GM18508 (cell line): ENCODE measurements at regions not wholly inside any gene's neighbourhood (a gene's known extent, or its start where the extent isn't known, plus 50 kb on each side); places are given as distances from the start of the nearest gene placed in this dataset.

Experiments
- ATAC-seq: cut with Tn5 transposase; IDR thresholded peaks from one replicate; pipeline ENCODE4 v1.9.1; 2021; ENCODE audit warnings: moderate number of reproducible peaks; ENCODE audit not compliant: insufficient read depth, unreplicated experiment

DNA sequence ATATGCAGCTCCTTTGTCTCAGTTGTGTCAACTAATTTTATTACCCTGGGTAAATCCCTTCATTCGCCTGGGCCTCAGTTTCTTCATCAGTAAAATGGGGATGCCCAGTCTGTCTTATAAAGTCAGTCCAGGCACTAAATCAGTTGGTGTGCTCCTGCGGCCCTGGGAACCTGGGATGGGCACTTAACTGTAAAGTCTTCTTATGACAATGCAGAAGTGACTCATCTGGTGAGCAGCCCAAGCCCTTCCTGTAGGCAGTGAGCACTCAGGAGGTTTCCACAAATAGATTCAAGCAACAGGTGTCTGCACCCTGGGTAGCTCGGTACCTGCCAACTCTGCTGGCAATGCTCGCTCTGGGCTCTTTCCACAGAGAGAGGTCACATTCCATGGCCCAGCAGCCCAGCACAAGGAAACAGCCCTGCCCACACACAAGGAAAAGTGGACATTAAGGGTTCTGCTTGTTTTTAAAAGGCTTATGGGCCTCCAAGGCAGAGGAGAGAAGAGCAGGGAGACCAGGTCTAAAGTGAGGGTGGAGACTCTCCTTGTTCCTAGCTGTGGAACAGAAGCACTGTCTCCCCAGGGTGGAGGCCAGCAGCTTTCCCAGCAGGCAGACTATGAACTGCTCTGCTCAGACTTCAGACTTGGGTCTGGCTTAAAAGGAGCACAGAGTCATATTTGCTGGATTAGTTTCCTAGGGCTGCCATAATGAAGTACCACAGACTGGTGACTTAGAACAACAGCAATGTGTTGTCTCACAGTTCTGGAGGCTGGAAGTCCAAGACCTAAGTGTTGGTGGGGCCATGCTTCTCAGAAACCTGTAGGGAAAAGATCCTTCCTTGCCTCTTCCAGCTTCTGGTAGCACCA is 89.7 kb upstream of the ADRA1B start:
- ATAC-seq, result peak; percentile 97

- no peak for ATAC-seq
Measured at GRCh38 chr5:159827861-159828260, 88.4 kb upstream of the ADRA1B start.

DNA sequence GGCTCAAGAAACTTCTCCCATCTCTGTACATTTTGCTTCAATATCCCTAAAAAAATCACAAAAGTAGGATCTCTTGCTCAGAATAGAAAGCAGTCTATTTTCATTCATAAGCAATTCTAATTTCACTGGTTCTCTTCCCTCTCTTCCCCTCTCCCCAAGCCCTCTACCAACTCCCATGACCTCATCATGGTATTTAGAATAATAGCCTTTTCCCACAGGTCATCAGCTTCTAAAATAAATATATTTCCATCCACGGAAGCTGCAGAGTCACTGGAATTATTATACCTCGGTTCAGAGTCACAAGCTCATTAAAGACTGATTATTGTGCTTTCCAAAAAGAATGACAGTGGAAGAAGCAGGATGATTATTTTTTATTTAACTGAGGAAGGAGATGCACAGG is 84.2 kb upstream of the ADRA1B start:
- ATAC-seq, result no peak

DNA sequence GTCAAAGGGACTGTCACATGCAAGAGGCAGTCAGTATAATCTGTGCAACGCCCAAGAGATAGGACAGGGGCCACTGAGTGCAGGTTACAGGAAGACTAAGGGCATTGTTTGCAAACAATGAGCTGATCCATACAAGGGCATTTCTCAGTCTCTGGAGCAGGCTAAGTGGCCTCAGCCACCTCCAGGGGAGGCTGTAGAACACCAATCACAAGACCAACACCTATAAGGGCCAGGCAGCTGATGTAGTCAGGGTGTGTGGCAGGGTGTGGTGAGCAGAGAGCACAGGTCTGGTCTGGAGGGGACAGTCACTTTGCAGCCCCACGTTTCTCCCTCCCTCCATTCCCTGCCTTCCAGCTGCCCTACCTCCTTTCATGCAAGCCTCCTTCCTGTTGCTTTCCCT is 83.2 kb upstream of the ADRA1B start:
- ATAC-seq, result no peak

DNA sequence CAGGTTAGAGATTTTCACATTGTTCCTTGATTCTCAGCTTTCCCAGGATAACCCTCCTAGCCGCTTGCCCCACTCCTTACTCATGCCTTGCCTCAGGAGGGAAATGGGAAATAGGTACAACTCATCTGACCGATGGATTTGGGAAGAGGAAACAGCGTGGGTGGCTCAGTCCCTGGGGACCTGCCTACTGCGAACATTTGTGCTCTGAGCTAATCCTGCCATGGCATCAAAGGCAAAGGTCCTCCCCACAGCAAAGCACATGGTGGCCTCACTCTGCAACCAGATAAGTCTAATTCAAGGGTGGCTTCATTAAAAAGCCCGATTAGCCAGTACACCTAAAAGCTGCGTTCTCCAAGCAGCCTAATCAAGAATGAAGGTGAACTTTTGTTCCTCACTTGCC is 82.4 kb upstream of the ADRA1B start:
- ATAC-seq, result no peak

DNA sequence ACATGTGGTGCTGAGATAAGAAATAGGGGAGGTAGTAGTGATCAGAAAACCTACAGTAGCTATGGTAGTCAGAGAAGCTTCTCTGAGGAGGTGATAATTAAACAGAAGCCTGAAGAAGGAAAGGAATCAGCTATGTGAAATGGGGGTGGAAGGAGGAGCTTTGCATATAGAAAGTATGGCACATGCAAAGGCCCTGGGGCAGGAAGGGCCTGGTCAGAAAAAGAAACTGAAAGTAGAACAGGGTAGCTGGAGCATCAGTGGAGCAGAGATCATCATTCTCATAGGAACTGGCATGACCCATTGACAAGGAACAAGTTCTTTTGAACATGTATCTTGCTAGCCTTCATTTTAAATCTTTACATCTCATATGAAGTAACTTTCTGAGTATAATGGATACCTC is 80.7 kb upstream of the ADRA1B start:
- no peak for ATAC-seq

DNA sequence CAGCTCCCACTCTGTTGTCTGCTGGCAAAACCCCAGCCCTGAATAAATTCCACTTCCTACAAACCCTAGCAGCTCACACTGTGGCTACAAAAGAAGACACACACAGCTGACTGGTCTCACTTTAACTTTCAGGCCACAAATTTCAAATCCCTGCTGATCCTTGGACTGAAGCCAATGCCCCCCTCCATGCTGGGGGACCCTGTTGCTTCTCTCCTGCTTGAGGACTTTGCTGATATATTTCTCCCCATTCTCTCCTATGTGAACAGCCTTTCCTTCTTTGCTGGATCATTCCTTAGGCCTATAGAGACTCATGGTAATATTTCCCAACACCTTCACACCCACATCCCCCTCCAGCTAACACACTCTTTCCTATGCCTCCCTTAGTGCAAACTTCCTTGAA is 79.6 kb upstream of the ADRA1B start:
- ATAC-seq, result no peak

DNA sequence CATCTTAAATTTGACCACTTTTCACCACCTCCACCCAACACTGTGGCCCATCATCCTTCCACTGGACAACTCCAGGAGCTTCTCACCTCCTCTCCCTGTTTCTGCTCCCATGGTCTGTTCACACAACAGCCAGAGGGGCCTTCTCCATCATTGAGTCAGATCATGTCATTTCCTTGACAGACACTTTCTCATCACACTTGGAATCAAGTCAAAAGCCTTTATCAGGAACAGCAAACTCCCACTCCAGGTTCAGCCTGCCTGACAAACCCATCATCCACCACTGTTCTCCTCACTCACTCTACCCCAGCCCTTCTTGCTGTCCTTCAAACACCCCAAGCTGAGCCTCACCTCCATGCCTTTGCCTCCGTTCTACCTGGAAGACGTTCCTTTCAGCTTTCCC is 78.4 kb upstream of the ADRA1B start:
- no peak for ATAC-seq

DNA sequence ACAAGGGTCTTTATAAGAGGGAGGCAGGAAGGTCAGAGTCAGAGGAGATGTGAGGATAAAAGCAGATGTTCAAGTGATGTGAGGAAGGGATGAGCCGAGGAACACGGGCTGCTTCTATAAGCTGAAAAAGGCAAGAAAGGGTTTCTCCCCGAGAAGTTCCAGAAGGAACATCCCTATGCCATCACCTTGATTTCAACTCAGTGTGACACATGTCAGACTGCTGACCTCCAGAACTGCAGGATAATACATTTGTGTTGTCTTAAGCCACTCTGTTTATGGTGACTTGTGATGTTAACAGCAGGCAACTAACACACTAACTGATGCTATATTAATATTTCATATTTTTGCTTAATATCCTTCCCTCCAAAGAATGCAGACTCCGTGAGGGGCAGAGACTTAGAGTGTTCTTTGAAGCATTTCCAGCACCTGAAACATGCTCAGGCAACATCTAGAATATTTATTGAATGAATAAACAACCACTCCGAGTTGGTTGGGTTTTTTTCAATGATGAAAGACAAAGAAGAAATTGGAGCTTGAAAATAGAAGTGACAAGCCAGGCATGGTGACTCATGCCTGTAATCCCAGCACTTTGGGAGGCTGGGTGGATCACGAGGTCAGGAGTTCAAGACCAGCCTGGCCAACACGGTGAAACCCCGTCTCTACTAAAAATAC is 77.6 kb upstream of the ADRA1B start:
- ATAC-seq, result no peak

- ATAC-seq, result no peak
Measured at GRCh38 chr5:159844267-159845121, 71.8 kb upstream of the ADRA1B start.

DNA sequence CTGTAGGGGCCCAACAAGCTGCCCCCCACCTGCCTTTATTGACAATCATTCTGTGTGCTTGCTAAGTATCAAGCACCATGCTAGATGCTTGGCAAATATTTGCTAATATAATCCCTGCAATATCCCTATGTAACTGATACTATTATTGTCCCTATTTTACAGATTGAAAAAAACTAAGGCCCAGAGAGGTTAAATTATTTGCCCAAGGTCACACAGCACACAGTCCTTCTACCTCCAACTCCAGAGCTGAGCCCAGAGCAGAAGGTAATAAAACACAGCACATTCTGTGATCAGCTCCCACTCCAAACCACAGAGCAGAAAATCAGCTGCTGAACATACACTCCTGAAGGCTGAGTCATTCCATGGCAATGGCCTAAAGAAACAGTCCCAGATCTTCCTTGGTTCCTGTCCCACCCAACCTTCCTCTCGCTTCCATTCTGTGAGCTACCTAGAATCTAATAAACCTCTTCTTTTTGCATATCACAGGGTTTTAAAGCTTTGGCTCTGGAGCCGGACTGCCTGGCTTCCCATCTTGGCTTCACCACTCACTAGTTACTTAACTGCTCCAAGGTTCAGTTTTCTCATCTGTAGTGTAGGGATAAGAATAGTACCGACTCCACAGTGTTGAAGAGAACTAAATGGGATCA is 66.7 kb upstream of the ADRA1B start:
- ATAC-seq, result no peak

DNA sequence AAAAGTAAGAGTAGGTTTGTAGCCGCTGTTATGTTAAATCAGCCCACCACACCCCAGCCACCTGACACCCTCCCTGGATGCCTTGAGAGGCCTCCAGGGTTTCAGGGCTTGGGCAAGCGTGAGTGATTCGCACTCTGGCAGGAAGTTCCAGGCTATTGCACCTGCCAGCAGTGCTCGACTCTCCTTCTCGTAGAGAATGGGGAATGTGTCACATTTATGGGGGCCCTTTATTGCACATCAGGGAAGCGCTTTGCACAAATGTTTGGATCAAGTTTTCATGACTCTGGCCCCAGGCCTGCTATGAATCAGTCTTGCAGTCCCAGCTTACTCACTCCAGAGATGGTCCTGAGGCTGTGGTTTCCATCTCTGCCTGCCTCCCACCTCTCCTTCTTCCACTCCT is 66.1 kb upstream of the ADRA1B start:
- ATAC-seq, result no peak

GRCh38 chr5:159851053-159851452 is 65.2 kb upstream of the ADRA1B start:
- no peak for ATAC-seq

DNA sequence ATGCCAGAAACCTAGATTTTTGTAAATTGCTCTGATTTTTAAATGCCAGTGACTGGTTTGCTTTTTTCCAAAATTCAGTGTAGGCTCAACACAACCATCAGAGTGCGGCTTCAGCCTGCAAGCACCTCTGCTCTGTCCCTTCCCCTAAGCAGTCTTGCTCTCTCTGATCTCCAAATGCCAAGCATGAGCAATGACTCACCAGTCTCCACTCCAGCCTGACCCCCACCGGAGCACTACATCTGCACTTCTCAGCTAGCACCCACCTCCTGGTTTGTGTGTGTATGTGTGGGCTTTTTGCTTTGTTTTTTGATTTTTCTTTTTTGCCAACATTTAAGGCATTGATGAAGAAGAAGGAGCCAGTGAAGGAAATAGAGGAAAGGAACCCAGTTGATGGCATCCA is 61.4 kb upstream of the ADRA1B start:
- ATAC-seq, result no peak

DNA sequence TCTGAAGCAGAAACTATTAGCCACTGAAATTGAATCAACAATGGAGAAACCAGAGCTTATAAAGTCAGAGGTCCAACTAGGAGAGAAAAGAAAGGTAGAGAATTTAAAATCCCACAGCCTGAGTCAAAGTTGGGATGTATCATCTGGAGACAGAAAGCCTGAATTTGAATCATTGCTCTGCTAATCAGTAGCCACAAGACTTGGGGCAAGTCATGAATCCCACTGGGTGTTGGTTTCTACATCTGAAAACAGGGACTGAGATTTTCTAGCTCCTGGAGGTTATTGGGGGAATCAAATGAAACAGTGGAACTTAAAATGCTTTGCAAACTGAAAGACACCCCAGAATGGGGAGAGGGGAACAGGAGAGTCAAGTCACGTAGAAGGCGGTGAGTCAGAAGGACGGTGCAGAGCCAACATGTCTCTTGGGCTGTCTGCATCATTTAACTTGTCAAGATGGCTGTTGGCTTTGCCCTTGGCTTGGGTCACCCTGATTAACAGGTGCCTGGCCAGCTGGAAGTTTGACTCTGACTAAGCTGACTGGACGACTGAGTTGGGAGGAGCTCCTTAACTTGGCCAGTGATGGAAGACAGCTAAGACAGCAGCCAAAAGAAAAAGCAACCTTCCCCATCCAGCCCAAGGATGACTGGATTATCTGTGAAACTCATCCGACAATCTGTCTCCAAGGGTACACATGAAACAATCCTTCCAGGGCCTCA is 60.6 kb upstream of the ADRA1B start:
- ATAC-seq, result no peak

DNA sequence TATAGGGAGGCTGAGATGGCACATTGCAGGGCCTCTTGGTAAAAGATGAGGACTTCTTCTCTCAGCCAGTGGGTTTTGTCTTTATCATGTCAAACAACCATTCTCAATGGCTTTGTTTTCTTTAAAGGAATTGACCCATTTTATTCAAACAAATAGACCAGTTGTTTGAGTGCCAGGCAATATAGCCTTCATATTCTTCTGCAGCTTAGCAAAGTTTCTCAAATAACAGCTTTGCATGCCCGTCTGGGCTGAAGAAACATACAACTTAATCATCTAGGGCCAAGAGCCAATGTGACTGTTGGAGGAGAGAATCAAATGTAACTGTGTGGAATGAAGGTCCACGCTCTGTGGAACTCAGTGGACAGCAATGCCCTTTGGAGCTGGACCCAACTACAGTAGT is 57.4 kb upstream of the ADRA1B start:
- ATAC-seq, result no peak

DNA sequence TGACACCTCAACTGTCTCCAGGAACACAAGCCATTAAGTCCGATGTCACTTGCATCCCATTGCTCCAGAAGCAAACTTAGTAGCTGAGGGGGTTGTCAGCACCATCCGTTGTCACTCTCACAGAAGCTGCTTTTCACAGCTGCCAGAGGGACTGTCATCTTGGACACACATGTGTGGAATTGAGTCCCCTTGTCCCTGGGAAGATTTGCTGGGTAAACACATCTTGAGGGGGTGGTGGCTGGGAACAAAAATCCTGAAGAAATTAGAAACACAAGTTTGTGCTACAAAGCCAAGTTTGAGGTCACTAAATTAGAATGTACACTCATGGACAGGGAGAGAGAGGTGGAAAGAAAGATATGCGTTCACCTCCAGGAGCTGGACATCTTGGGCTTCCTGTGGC is 55.2 kb upstream of the ADRA1B start:
- ATAC-seq, result no peak

GRCh38 chr5:159864885-159865691 is 51.2 kb upstream of the ADRA1B start:
- peak; percentile 66 for ATAC-seq

DNA sequence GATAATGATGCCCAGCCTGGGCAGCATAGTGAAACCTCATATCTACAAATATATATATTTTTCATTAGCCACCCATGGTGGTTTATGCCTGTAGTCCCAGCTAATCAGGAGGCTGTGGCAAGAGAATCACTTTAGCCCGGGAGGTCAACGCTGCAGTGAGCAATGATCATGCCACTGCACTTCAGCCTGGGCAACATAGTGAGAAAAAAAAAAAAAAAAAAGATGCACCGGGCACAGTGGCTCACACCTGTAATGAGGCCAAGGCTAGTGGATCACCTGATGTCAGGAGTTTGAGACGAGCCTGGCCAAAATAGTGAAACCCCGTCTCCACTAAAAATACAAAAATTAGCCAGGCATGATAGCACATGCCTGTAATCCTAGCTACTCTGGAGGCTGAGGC is 50.2 kb upstream of the ADRA1B start:
- ATAC-seq, result no peak
